NCI-H524 treated with DMSO at 0.1 percent for 48 hours (cell line): ENCODE measurements at regions not wholly inside any gene's neighbourhood (a gene's known extent, or its start where the extent isn't known, plus 50 kb on each side); places are given as distances from the start of the nearest gene placed in this dataset.

Experiments used
- DNase-seq: peaks from one replicate; lab custom pipeline; 2025; lab: John Stamatoyannopoulos, UW

DNA sequence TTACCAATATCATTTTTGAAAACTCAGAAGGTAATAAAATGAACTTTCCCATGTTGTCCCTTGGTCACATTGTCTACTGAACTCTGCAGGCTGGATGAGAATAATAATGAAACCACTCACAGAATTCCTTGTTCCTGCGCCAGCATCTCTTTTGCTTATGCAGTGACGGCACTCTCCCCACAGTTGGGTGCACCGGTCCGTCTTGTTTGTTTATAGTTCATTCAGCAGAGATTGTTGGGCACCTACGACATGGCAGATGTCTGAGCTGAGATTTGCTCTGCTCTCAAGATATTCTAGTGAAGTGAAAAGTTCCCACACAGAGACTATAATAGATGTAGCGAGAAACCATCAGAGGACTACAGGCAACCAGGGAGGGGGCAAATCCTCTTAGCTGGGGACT, 375.7 kb upstream of the CDH11 start:
- DNase-seq: no peak

GRCh38 chr16:65495106-65495505, 373.2 kb upstream of the CDH11 start:
- DNase-seq: no peak

GRCh38 chr16:65494609-65495008, 372.7 kb upstream of the CDH11 start:
- no peak for DNase-seq

DNA sequence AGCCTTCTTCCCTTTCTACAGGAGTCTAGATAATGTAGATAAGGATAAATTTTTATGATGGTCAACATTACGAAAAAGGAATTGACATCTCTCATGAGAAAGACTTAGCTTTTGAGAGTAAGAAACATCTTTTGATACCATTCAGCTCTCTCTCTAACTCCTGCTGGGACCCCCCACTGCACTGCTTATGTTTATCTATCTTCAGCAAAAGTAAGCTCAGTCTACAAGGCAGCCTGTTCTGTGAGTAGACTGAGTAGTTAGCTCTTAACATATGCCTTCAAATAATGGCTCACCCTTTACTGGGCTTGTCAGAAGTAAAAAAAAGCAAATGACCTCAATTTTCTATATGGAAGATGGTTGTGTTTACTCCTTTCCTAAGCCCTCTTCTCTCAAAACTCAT, 372.2 kb upstream of the CDH11 start:
- no peak for DNase-seq

GRCh38 chr16:65490286-65490685, 368.4 kb upstream of the CDH11 start:
- no peak for DNase-seq

- DNase-seq: no peak
Observed at GRCh38 chr16:65489531-65490023, 367.7 kb upstream of the CDH11 start.

GRCh38 chr16:65487231-65487630, 365.4 kb upstream of the CDH11 start:
- no peak for DNase-seq

DNA sequence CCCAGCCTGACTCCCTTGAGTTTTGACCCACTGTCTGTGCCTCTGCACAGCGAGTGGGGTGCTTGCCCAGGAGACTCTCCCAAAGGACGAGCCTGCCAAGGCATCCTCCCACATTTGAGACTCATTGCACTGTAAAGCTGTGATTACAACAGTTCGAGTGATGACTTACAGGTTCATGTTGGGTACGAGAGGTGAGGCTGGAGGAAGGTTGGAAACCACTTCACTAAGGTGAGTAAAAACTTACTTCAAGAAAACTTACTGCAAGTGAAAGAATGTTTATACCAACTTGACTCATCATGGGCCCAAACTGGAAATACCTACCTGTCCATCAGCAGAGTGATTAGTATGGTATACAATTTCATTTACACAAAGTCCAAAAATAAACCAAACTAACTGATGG, 360.1 kb upstream of the CDH11 start:
- DNase-seq: no peak

DNA sequence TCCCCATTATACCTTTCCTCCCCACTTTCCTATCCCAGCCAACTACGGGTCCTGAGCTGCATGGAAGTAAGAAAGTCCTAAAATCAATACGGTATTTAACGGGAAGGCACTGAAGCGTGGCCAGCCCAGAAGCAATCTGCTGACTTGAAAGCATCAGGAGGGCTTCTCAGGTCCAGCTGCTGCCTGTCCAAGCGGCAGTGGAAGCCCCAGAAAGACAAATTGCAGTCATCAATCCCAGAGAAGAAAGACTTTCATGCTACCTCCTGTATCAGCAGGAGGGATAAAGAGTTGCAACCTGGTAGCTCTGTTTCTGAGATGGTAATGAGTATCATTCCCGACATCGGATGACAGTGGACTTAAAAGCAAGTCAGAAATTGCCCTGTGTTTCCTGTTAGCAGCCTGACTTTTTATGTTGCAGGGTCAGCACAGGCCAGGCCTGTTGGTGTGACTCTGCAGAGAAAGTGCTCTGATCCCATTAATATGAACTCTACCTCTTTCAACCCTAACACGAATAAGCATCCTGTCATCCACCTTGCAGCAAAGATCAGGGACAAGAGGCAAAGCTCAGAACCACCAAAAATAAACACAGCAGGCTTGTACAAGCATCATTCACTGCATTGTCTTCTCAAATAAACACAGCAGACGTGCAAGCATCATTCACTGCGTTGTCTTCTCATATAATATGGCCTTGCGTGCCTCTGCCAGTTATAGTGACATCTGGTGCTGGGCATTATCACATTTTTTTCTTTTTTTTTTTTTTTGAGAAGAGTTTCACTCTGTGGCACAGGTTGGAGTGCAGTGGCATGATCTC, 358.6 kb upstream of the CDH11 start:
- peak; percentile 54 for DNase-seq

- DNase-seq: no peak
Observed at GRCh38 chr16:65476448-65476955, 354.6 kb upstream of the CDH11 start.

DNA sequence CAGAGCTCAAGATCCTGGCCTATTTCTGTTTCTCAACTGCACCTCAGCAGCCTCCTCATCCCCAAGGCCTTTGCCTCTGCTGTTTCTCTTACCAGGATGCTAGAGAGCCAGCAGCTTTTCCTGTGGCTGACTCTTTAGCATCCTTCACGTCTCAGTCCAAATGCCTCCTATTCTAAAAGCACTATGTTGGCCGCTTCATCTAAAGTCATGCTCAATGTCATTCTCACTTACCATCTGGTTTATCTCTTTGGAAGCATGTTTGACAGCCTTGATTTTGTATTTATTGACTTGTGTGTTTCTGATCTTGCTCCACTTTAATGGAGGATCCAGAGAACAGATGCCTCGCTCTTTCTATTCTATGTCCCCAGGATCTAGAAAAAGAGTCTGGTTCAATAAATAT, 351.8 kb upstream of the CDH11 start:
- DNase-seq: no peak

DNA sequence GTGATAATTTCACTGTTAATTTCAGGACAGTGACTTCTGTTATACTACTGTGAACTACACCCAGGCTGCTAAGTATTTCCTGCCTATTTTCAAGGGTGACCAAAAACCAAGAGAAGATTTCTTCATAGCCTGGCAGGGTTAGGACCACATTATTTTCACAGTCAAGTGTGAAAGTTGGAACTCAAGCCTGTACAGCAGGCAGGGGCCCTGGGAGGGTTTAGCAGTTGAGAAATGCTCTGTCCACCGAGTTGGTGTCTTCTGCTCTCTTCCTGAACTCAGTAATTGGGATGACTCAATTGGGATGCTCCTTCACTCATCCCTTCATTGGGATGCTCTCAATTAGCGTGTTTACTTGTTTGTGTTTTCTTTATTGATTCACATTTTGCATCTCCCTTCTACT, 347.3 kb upstream of the CDH11 start:
- no peak for DNase-seq

GRCh38 chr16:65468133-65468532, 346.3 kb upstream of the CDH11 start:
- no peak for DNase-seq

- no peak for DNase-seq
Observed at GRCh38 chr16:65463652-65464260, 341.9 kb upstream of the CDH11 start.

DNA sequence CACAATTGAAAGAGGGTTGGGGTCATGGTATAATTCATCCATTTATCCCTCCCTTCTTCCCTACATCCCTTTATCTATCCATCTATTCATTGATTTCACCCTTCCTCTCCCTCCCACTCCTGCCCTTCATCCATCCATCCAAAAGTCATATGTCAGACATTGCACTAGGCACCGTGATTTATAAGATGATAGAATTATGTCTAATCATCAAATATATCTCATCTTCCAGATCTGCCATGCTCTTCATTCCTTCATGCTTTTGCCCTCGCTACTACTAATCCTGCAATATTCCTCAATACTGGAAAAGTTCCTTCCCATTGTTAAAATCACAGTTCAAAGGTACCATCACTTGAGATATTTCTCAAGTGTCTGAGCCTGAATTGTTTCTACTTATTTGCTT, 335.2 kb upstream of the CDH11 start:
- no peak for DNase-seq

DNA sequence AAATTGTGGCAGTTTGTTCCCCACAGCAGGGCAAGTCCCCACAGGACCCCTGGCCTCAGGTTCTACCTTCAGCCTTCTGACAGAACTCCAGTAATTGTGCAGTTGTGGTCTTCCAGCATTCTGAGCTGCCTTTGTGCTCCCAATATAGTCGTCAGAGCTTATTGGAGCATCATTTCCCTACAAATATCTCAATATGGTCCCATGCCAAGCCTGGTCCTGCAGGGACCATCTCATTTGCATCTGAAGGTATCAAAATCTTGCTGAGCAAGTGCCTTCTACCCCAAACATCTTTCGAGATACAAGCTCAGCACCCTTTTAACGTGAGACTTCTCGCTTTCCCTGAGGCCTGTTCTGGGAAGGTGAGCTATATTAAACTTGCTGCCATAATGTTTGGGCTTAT, 333.9 kb upstream of the CDH11 start:
- DNase-seq: no peak

DNA sequence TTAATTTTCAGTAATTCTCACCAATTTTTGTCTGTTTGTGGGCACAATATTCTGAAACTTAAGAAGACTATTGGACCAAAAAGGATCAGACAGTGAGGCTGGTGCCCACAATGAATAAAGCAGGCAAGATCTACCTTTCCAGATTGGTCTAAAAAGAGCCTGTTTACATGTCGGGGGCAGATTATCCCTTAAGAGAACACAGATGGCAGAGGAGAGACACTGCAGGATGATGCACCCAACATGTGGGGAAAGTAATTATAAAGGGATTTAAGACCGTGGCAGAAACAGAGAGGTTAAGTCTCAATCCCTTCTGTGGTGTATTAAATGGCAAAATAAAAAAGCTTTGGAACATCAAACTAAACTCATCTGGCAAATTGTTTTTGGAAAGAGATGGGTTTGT, 331.8 kb upstream of the CDH11 start:
- peak; percentile 98 for DNase-seq

DNA sequence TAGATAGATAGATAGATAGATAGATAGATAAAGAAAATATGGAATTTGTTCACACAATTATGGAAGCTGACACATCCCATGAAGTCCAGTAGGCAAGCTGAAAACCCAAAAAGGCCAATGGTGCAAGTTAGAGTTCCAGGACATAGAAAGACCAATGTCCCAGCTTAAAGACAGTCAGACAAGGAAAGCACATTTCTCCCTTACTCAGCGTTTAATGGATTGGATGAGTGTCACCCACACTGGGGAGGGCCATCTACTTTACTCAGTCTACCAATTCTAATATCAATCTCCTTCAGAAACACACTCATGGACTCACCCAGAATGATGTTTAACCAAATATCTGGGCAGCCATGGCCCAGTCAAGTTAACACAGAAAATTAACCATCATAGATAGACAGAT, 327.7 kb upstream of the CDH11 start:
- DNase-seq: no peak

- no peak for DNase-seq
Observed at GRCh38 chr16:65446427-65446826, 324.6 kb upstream of the CDH11 start.

DNA sequence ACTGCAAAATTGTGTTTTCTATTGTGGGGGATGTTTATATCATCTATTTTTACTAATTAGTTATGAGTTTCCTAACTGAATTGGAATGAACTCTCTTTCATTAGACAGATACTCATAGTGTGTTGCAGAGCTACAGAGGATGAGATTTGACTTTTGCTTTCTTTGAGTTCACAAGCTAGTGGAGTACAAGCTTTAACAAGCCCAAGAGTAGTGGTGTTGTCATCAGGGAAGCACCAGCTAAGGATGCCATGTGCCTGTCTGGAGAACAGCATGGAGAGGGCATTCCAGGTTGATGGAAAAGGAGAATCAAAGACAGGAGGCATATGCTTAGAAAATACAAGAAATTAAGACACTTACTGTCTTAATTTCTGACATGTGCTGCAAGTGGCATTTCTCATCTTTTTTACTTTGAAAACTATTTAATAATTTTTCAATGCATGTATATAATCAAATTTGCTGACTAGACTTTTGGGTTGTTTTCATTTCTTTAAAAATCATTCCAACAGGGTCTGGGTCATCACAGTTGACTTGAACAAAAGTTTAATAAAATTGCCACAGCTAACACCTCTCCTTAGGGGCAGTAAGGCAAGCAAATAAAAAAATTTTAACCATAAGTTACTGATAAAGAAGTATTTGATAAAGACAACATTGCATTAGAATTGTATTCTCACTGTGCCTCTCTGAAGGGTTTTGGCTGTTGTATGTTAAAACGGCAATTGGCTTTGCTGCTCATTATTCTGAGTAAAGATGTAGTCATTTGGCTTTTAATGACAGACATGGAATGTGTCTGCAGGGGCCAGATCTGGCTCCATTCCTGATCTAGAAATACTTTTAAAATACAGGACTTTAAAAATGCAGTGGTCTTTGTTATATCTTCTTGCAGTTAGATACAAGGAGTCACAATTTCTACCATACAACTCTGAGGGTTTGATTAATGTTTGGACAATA, 323.7 kb upstream of the CDH11 start:
- no peak for DNase-seq

- DNase-seq: no peak
Observed at GRCh38 chr16:65441501-65441900, 319.6 kb upstream of the CDH11 start.

DNA sequence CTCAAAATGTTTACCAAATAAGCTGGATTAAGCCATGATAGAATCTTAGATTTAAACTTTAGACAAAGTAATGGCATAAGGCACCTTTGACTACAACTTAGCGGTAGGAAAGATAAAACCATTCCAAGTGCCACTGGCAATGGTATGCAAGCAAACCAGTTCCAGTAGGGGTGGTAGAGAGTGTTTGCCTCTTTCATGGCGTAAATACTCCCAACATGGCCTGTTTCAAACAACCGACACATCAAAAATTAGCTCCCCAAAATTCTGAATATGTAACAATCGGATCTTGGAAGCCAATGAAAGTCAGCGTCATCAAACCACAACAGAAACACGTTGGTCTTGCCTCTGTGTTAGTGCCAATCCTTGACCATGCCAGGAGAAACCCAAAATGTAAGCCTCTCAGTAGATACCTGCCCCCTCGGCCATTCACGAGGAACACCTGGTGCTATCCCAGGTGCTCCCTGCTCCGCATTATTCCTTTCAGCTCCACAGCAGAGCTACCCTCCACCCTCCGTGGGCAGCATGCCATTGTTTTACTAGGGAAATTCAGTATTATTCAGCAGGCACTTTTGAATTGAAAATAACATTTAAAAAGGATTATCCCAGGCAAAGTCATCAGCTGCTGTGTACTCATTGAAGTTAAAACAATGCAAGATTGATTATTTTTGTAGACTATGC, 307.8 kb upstream of the CDH11 start:
- DNase-seq: no peak
